ENCODE measurements at regions not wholly inside any gene's neighbourhood (a gene's known extent, or its start where the extent isn't known, plus 50 kb on each side); places are given as distances from the start of the nearest gene placed in this dataset.

DNA sequence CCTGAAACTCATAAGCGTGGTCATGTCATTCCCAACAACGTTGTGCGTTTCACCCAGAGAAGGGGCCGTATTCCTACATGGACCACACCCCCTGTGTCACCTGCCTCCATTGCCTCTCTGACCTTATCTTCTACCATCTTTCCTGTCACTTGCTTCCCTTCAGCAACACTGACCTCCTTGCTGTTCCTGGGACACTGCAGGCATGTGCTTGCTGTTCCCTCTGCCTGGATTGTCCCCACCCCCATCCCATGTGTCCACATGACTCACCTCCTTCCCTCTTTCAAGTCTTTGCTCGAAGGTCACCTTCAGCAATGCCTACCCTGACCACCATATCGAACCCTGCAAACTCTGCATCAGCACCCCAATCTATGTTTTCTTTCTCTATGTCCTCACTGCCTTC, 133.2 kb upstream of the ZNF618 start:
- Histone ChIP-seq H3K36me3 (ENCODE audit: control insufficient read depth in 2 of 2, insufficient read depth in 2 of 2, low read length in 2 of 2) (no peaks in the 10 kb centered on the region), H3K4me1 (ENCODE audit: control insufficient read depth, insufficient read depth, low read length) (no peaks in the 10 kb centered on the region), H3K9ac (ENCODE audit: low read length in 2 of 2) (no peak overlapping the region), H3K27ac (ENCODE audit: low read length) (no peak overlapping the region), H3K27me3 (ENCODE audit: control insufficient read depth in 1 of 2, insufficient read depth in 2 of 2, low read length in 2 of 2) (peaks cover 6 to 15% of the 10 kb centered on the region in 2 donors), H3K9me3 (ENCODE audit: control insufficient read depth in 2 of 2, low read length in 2 of 2) (peaks cover 2% of the 10 kb centered on the region in 2 donors), H3K4me3 (ENCODE audit: low read length in 2 of 2) (no peak overlapping the region)

DNA sequence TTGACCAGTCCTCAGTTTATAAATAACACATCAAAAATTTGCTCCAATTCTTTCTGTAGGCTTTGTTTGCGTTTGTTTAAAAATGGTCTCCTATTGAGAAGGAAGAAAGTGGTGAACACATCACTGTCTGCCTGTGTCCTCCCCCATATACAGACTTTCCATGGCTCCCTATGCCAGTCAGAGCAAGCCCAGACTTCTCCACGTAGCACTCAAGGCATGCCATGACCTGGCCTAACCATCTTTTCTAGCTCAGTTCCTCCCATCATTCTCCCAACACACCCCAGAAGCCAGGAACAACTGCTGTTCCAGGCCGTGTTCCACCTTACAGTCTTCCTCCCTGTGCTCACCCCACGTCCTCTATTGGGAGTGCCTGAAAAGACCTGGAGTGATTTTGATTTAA, 129.6 kb upstream of the ZNF618 start:
- H3K36me3 ChIP-seq (ENCODE audit: control insufficient read depth in 2 of 2, insufficient read depth in 2 of 2, low read length in 2 of 2): no peaks in the 10 kb centered on the region
- no peak overlapping the region for H3K9ac ChIP-seq (ENCODE audit: low read length in 2 of 2)
- peaks cover 0 to 12% of the 10 kb centered on the region in 2 donors for H3K27me3 ChIP-seq (ENCODE audit: control insufficient read depth in 1 of 2, insufficient read depth in 2 of 2, low read length in 2 of 2)
- no peaks in the 10 kb centered on the region for H3K4me1 ChIP-seq (ENCODE audit: control insufficient read depth, insufficient read depth, low read length)
- H3K27ac ChIP-seq (ENCODE audit: low read length): no peak overlapping the region
- peaks cover 2 to 7% of the 10 kb centered on the region in 2 donors for H3K9me3 ChIP-seq (ENCODE audit: control insufficient read depth in 2 of 2, low read length in 2 of 2)
- no peak overlapping the region for H3K4me3 ChIP-seq (ENCODE audit: low read length in 2 of 2)

DNA sequence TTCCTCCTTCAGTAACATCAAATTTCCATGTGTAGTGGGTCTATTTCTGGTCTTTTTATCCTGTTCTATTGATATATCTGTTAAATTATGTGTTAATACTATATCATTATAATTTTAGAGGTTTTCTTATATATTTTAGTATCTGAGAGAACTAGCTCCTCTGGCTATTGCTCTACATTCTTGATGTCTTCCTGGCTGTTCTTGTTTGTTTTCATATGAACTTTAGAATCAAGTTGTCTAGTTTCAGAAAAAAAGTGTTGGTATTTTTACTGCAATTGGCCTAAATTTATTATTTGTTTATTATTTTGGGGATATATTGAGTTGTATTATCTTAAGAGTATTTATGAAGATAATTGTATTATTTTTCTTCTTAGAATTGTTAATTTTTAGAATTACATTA, 128.0 kb upstream of the ZNF618 start:
- no peaks in the 10 kb centered on the region for H3K4me1 ChIP-seq (ENCODE audit: control insufficient read depth, insufficient read depth, low read length)
- H3K27me3 ChIP-seq (ENCODE audit: control insufficient read depth in 1 of 2, insufficient read depth in 2 of 2, low read length in 2 of 2): peaks cover 0 to 11% of the 10 kb centered on the region in 2 donors
- H3K4me3 ChIP-seq (ENCODE audit: low read length in 2 of 2): no peak overlapping the region
- no peaks in the 10 kb centered on the region for H3K36me3 ChIP-seq (ENCODE audit: control insufficient read depth in 2 of 2, insufficient read depth in 2 of 2, low read length in 2 of 2)
- H3K9ac ChIP-seq (ENCODE audit: low read length in 2 of 2): no peak overlapping the region
- peaks cover 2 to 7% of the 10 kb centered on the region in 2 donors for H3K9me3 ChIP-seq (ENCODE audit: control insufficient read depth in 2 of 2, low read length in 2 of 2)
- H3K27ac ChIP-seq (ENCODE audit: low read length): no peak overlapping the region

GRCh38 chr9:113753398-113754119, 122.5 kb upstream of the ZNF618 start:
- Histone ChIP-seq H3K9ac (ENCODE audit: low read length in 2 of 2) (no peak overlapping the region), H3K27ac (ENCODE audit: low read length) (no peak overlapping the region), H3K36me3 (ENCODE audit: control insufficient read depth in 2 of 2, insufficient read depth in 2 of 2, low read length in 2 of 2) (no peaks in the 10 kb centered on the region), H3K4me1 (ENCODE audit: control insufficient read depth, insufficient read depth, low read length) (no peaks in the 10 kb centered on the region), H3K27me3 (ENCODE audit: control insufficient read depth in 1 of 2, insufficient read depth in 2 of 2, low read length in 2 of 2) (peaks cover 5 to 12% of the 10 kb centered on the region in 2 donors), H3K4me3 (ENCODE audit: low read length in 2 of 2) (no peak overlapping the region), H3K9me3 (ENCODE audit: control insufficient read depth in 2 of 2, low read length in 2 of 2) (no peaks in the 10 kb centered on the region)

GRCh38 chr9:113754739-113755138, 121.4 kb upstream of the ZNF618 start:
- Histone ChIP-seq H3K4me1 (ENCODE audit: control insufficient read depth, insufficient read depth, low read length) (no peaks in the 10 kb centered on the region), H3K36me3 (ENCODE audit: control insufficient read depth in 2 of 2, insufficient read depth in 2 of 2, low read length in 2 of 2) (no peaks in the 10 kb centered on the region), H3K27me3 (ENCODE audit: control insufficient read depth in 1 of 2, insufficient read depth in 2 of 2, low read length in 2 of 2) (peaks cover 5 to 15% of the 10 kb centered on the region in 2 donors), H3K9ac (ENCODE audit: low read length in 2 of 2) (no peak overlapping the region), H3K9me3 (ENCODE audit: control insufficient read depth in 2 of 2, low read length in 2 of 2) (no peaks in the 10 kb centered on the region), H3K4me3 (ENCODE audit: low read length in 2 of 2) (no peak overlapping the region), H3K27ac (ENCODE audit: low read length) (no peak overlapping the region)

- H3K9ac ChIP-seq (ENCODE audit: low read length in 2 of 2): no peak overlapping the region
- H3K27me3 ChIP-seq (ENCODE audit: control insufficient read depth in 1 of 2, insufficient read depth in 2 of 2, low read length in 2 of 2): peaks cover 5 to 15% of the 10 kb centered on the region in 2 donors
- H3K9me3 ChIP-seq (ENCODE audit: control insufficient read depth in 2 of 2, low read length in 2 of 2): no peaks in the 10 kb centered on the region
- H3K4me1 ChIP-seq (ENCODE audit: control insufficient read depth, insufficient read depth, low read length): no peaks in the 10 kb centered on the region
- no peak overlapping the region for H3K27ac ChIP-seq (ENCODE audit: low read length)
- H3K36me3 ChIP-seq (ENCODE audit: control insufficient read depth in 2 of 2, insufficient read depth in 2 of 2, low read length in 2 of 2): no peaks in the 10 kb centered on the region
- no peak overlapping the region for H3K4me3 ChIP-seq (ENCODE audit: low read length in 2 of 2)
These were observed 120.7 kb upstream of the ZNF618 start for GRCh38 chr9:113755433-113755832.

- Histone ChIP-seq H3K9ac (ENCODE audit: low read length in 2 of 2) (no peak overlapping the region), H3K27ac (ENCODE audit: low read length) (no peak overlapping the region), H3K9me3 (ENCODE audit: control insufficient read depth in 2 of 2, low read length in 2 of 2) (no peaks in the 10 kb centered on the region), H3K4me3 (ENCODE audit: low read length in 2 of 2) (no peak overlapping the region), H3K4me1 (ENCODE audit: control insufficient read depth, insufficient read depth, low read length) (no peaks in the 10 kb centered on the region), H3K36me3 (ENCODE audit: control insufficient read depth in 2 of 2, insufficient read depth in 2 of 2, low read length in 2 of 2) (no peaks in the 10 kb centered on the region), H3K27me3 (ENCODE audit: control insufficient read depth in 1 of 2, insufficient read depth in 2 of 2, low read length in 2 of 2) (peaks cover 5 to 15% of the 10 kb centered on the region in 2 donors)
These were observed 119.5 kb upstream of the ZNF618 start for GRCh38 chr9:113756476-113757192.

DNA sequence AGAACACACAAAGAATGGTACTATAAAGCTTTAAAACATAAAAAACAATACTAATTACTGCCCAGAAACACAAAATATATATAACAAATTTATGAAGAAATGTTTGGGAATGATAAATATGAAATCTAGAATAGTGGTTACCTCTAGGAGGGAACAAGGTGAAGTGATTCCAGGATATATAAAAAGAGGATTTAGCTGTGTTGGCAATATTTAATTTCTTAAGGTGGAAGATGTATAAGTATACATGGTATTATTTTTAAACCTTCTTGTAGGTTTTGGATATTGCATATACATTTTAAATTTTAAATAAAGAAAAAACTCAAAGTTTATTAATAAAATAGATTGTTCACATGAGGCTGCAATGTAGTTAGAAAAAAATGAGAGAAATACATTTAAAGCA, 112.7 kb upstream of the ZNF618 start:
- H3K9ac ChIP-seq (ENCODE audit: low read length in 2 of 2): no peak overlapping the region
- no peak overlapping the region for H3K27ac ChIP-seq (ENCODE audit: low read length)
- no peaks in the 10 kb centered on the region for H3K36me3 ChIP-seq (ENCODE audit: control insufficient read depth in 2 of 2, insufficient read depth in 2 of 2, low read length in 2 of 2)
- peaks cover 0 to 3% of the 10 kb centered on the region in 2 donors for H3K27me3 ChIP-seq (ENCODE audit: control insufficient read depth in 1 of 2, insufficient read depth in 2 of 2, low read length in 2 of 2)
- H3K9me3 ChIP-seq (ENCODE audit: control insufficient read depth in 2 of 2, low read length in 2 of 2): no peaks in the 10 kb centered on the region
- no peaks in the 10 kb centered on the region for H3K4me1 ChIP-seq (ENCODE audit: control insufficient read depth, insufficient read depth, low read length)
- no peak overlapping the region for H3K4me3 ChIP-seq (ENCODE audit: low read length in 2 of 2)

- H3K36me3 ChIP-seq (ENCODE audit: control insufficient read depth in 2 of 2, insufficient read depth in 2 of 2, low read length in 2 of 2): no peaks in the 10 kb centered on the region
- no peaks in the 10 kb centered on the region for H3K9me3 ChIP-seq (ENCODE audit: control insufficient read depth in 2 of 2, low read length in 2 of 2)
- H3K27me3 ChIP-seq (ENCODE audit: control insufficient read depth in 1 of 2, insufficient read depth in 2 of 2, low read length in 2 of 2): no peaks in the 10 kb centered on the region
- H3K9ac ChIP-seq (ENCODE audit: low read length in 2 of 2): no peak overlapping the region
- H3K4me1 ChIP-seq (ENCODE audit: control insufficient read depth, insufficient read depth, low read length): no peaks in the 10 kb centered on the region
- no peak overlapping the region for H3K4me3 ChIP-seq (ENCODE audit: low read length in 2 of 2)
- H3K27ac ChIP-seq (ENCODE audit: low read length): no peak overlapping the region
These were observed 111.5 kb upstream of the ZNF618 start for GRCh38 chr9:113764572-113764971.

DNA sequence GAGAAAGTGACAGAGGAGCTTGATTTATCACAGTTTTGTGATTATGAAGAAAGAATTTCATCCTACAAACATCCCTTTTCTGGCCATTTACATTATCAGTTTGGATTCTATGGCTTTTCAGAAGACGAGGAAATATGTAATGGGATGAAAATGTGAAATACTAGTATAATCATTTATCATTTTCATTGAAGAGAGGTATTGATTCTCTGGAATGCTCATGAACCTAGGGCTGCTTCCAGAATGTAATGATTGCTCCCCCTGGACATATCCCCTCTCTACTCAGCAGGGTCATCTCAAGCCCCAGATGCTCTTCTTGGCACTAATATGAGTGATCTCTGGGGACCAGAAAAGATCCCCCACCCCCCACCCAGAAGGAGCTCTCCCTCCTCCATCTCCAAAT, 106.7 kb upstream of the ZNF618 start:
- Histone ChIP-seq H3K9me3 (ENCODE audit: control insufficient read depth in 2 of 2, low read length in 2 of 2) (no peaks in the 10 kb centered on the region), H3K27me3 (ENCODE audit: control insufficient read depth in 1 of 2, insufficient read depth in 2 of 2, low read length in 2 of 2) (no peaks in the 10 kb centered on the region), H3K4me1 (ENCODE audit: control insufficient read depth, insufficient read depth, low read length) (no peaks in the 10 kb centered on the region), H3K4me3 (ENCODE audit: low read length in 2 of 2) (no peak overlapping the region), H3K36me3 (ENCODE audit: control insufficient read depth in 2 of 2, insufficient read depth in 2 of 2, low read length in 2 of 2) (no peaks in the 10 kb centered on the region), H3K27ac (ENCODE audit: low read length) (no peak overlapping the region), H3K9ac (ENCODE audit: low read length in 2 of 2) (no peak overlapping the region)

- no peaks in the 10 kb centered on the region for H3K27me3 ChIP-seq (ENCODE audit: control insufficient read depth in 1 of 2, insufficient read depth in 2 of 2, low read length in 2 of 2)
These were observed 105.7 kb upstream of the ZNF618 start for GRCh38 chr9:113770396-113770795.

More at GRCh38 chr9:113770396-113770795, 105.7 kb upstream of the ZNF618 start:
- no peak overlapping the region for H3K27ac ChIP-seq (ENCODE audit: low read length)
- H3K36me3 ChIP-seq (ENCODE audit: control insufficient read depth in 2 of 2, insufficient read depth in 2 of 2, low read length in 2 of 2): no peaks in the 10 kb centered on the region
- no peak overlapping the region for H3K4me3 ChIP-seq (ENCODE audit: low read length in 2 of 2)
- H3K4me1 ChIP-seq (ENCODE audit: control insufficient read depth, insufficient read depth, low read length): no peaks in the 10 kb centered on the region
- no peaks in the 10 kb centered on the region for H3K9me3 ChIP-seq (ENCODE audit: control insufficient read depth in 2 of 2, low read length in 2 of 2)
- no peak overlapping the region for H3K9ac ChIP-seq (ENCODE audit: low read length in 2 of 2)

Measured in stomach smooth muscle (tissue), 2 donors.